Natural killer cell (primary cell): ENCODE measurements at regions not wholly inside any gene's neighbourhood (a gene's known extent, or its start where the extent isn't known, plus 50 kb on each side); places are given as distances from the start of the nearest gene placed in this dataset.

Experiments used
- ATAC-seq, 3 donors: fragments of 150-1000 bp in 2 of 3; fragments of 200-7000 bp in 1 of 3; cut with Tn5 transposase; 1 replicate in 1 of 3; 2 replicates in 2 of 3; pipeline ENCODE4 v1.10.0; 2021; ENCODE audit warnings: mild to moderate bottlenecking in 2 of 3, moderate library complexity in 2 of 3
- DNase-seq, 2 donors: peaks; one replicate each; pipeline versions ENCODE4 v3.0.0 to v3.0.0-alpha.2; 2013 to 2021; ENCODE audit warnings: mixed read lengths in 1 of 2
- H3K27ac ChIP-seq: one replicate; pipeline ENCODE4 v1.5.1; 2013; ENCODE audit warnings: mild to moderate bottlenecking, low read length
- H3K27me3 ChIP-seq: one replicate; pipeline ENCODE4 v1.6.1; 2013; ENCODE audit warnings: low read length; ENCODE audit not compliant: control insufficient read depth, insufficient read depth
- H3K36me3 ChIP-seq: one replicate; pipeline ENCODE4 v1.6.1; 2013; ENCODE audit warnings: low read length; ENCODE audit not compliant: control insufficient read depth, insufficient read depth
- H3K4me1 ChIP-seq: one replicate; pipeline ENCODE4 v1.6.1; 2013; ENCODE audit warnings: low read length; ENCODE audit not compliant: control insufficient read depth, insufficient read depth
- H3K4me3 ChIP-seq: one replicate; pipeline ENCODE4 v1.5.1; 2013; ENCODE audit warnings: low read length
- H3K9me3 ChIP-seq: one replicate; pipeline ENCODE4 v1.6.1; 2013; ENCODE audit warnings: low read length; ENCODE audit not compliant: control insufficient read depth, insufficient read depth
- H3K27ac Mint-ChIP-seq, 2 donors: one replicate each; pipeline ENCODE4 v1.8.0; 2022; ENCODE audit warnings: mild to moderate bottlenecking in 2 of 2, mixed read lengths in 2 of 2, moderate library complexity in 1 of 2
- H3K27me3 Mint-ChIP-seq, 2 donors: one replicate each; pipeline ENCODE4 v1.8.0; 2022; ENCODE audit warnings: low read depth in 2 of 2, mixed read lengths in 2 of 2
- H3K36me3 Mint-ChIP-seq: one replicate; pipeline ENCODE4 v1.8.0; 2022; ENCODE audit warnings: mixed read lengths
- H3K4me1 Mint-ChIP-seq, 2 donors: one replicate each; pipeline ENCODE4 v1.8.0; 2022; ENCODE audit warnings: mixed read lengths in 2 of 2
- H3K4me3 Mint-ChIP-seq: one replicate; pipeline ENCODE4 v1.8.0; 2022; ENCODE audit warnings: mild to moderate bottlenecking, moderate library complexity, mixed read lengths
- H3K9me3 Mint-ChIP-seq, 2 donors: one replicate each; pipeline ENCODE4 v1.8.0; 2022; ENCODE audit warnings: mixed read lengths in 2 of 2
- CTCF ChIP-seq: fragments of 200-600 bp; IDR thresholded peaks from one replicate; pipeline ENCODE4 v1.8.0; 2022; ENCODE audit warnings: antibody characterized with exemption
- WGBS: methylation state at CpG from one replicate; pipeline ENCODE4 v1.1.7; 2013; ENCODE audit warnings: missing lambda C conversion rate; ENCODE audit not compliant: insufficient coverage; 5-methylcytosine and 5-hydroxymethylcytosine counted together
- intact Hi-C: fragments of 100-400 bp; cut with micrococcal nuclease; formaldehyde crosslinking; loops from one replicate; pipeline ENCODE4 v1.14.2; 2022

DNA sequence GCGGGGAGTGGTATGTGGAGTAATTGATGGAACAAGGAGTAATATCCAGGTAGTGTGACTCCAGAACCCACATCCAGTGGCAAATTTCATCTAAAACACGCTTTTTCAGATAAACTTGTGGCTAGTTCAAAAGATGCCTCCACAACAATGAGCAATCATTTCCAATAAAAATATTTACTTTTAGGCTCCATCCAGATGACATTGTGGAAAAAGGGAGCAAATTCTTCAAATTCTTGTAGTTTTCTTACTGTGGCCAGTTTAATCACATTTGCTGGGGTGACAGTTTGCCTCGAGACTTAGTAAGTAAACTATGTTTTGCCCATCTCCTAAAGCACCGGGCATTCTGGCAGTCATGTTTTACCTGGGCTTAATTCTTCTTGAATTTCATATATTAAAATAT lies 243.6 kb downstream of the IRS1 start:
- Histone ChIP-seq H3K36me3 (no peaks in the 10 kb centered on the region), H3K9me3 (no peaks in the 10 kb centered on the region), H3K4me1 (no peaks in the 10 kb centered on the region), H3K4me3 (no peak overlapping the region), H3K27ac (no peak overlapping the region), H3K27me3 (no peaks in the 10 kb centered on the region)
- Mint-ChIP-seq H3K27me3 (peaks cover 0 to 5% of the 10 kb centered on the region in 2 donors), H3K36me3 (no peaks in the 10 kb centered on the region), H3K4me1 (no peaks in the 10 kb centered on the region), H3K9me3 (peaks cover 2 to 4% of the 10 kb centered on the region in 2 donors), H3K27ac (no peak overlapping the region), H3K4me3 (no peak overlapping the region)
- no peak for TF ChIP-seq CTCF
- WGBS: 94% methylated on average over 2 of the region's 4 CpGs
- intact Hi-C loops: no loop called here
- ATAC-seq (no peak), DNase-seq (no peak)

- TF ChIP-seq CTCF: no peak
Observed at GRCh38 chr2:226554701-226555100, 244.9 kb downstream of the IRS1 start.

GRCh38 chr2:226553333-226553732 lies 246.3 kb downstream of the IRS1 start:
- peaks cover 6 to 10% of the 10 kb centered on the region in 2 donors for H3K9me3 Mint-ChIP-seq
- 75% methylated on average over 1 of the region's 3 CpGs for WGBS
- H3K27ac Mint-ChIP-seq: no peak overlapping the region
- H3K4me3 Mint-ChIP-seq: no peak overlapping the region
- intact Hi-C loops: no loop called here
- H3K27me3 Mint-ChIP-seq: peaks cover 0 to 2% of the 10 kb centered on the region in 2 donors
- no peaks in the 10 kb centered on the region for H3K4me1 Mint-ChIP-seq
- ATAC-seq (no peak), DNase-seq (no peak)
- H3K4me3 ChIP-seq: no peak overlapping the region
- H3K4me1 ChIP-seq: no peaks in the 10 kb centered on the region
- TF ChIP-seq CTCF: no peak
- H3K27me3 ChIP-seq: no peaks in the 10 kb centered on the region
- no peaks in the 10 kb centered on the region for H3K9me3 ChIP-seq
- H3K27ac ChIP-seq: no peak overlapping the region
- H3K36me3 Mint-ChIP-seq: no peaks in the 10 kb centered on the region
- H3K36me3 ChIP-seq: no peaks in the 10 kb centered on the region

More at GRCh38 chr2:226554701-226555100, 244.9 kb downstream of the IRS1 start:
- DNase-seq: no peak
- intact Hi-C loops: no loop called here
- whole genome bisulfite sequencing: 82% methylated on average over 1 of the region's 1 CpG
- Mint-ChIP-seq H3K4me3 (no peak overlapping the region), H3K27me3 (peaks cover 0 to 2% of the 10 kb centered on the region in 2 donors), H3K27ac (no peak overlapping the region), H3K9me3 (peaks cover 6 to 8% of the 10 kb centered on the region in 2 donors), H3K4me1 (no peaks in the 10 kb centered on the region), H3K36me3 (no peaks in the 10 kb centered on the region)
- Histone ChIP-seq H3K4me1 (no peaks in the 10 kb centered on the region), H3K9me3 (no peaks in the 10 kb centered on the region), H3K27me3 (no peaks in the 10 kb centered on the region), H3K27ac (no peak overlapping the region), H3K36me3 (no peaks in the 10 kb centered on the region), H3K4me3 (no peak overlapping the region)
- no peak for ATAC-seq

- intact Hi-C loops: no loop called here
- Histone ChIP-seq H3K36me3 (no peaks in the 10 kb centered on the region), H3K27me3 (no peaks in the 10 kb centered on the region), H3K9me3 (no peaks in the 10 kb centered on the region), H3K27ac (no peak overlapping the region), H3K4me3 (no peak overlapping the region), H3K4me1 (no peaks in the 10 kb centered on the region)
- Mint-ChIP-seq H3K9me3 (peaks cover 6 to 10% of the 10 kb centered on the region in 2 donors), H3K27ac (no peak overlapping the region), H3K4me1 (no peaks in the 10 kb centered on the region), H3K36me3 (no peaks in the 10 kb centered on the region), H3K4me3 (no peak overlapping the region), H3K27me3 (peaks cover 0 to 2% of the 10 kb centered on the region in 2 donors)
- TF ChIP-seq CTCF: no peak
- ATAC-seq (no peak), DNase-seq (no peak)
- 81% methylated on average over 5 of the region's 5 CpGs for WGBS
Observed at GRCh38 chr2:226552571-226553285, 246.9 kb downstream of the IRS1 start.
